ENCODE measurements at regions not wholly inside any gene's neighbourhood (a gene's known extent, or its start where the extent isn't known, plus 50 kb on each side); places are given as distances from the start of the nearest gene placed in this dataset.

GRCh38 chr4:159516556-159517140 lies 413.8 kb downstream of the RAPGEF2 start:
- H3K36me3 ChIP-seq, result no peaks in the 10 kb centered on the region
- no peak for ATAC-seq (ENCODE audit: insufficient number of reproducible peaks, low FRiP score, low read depth)
- no peaks in the 10 kb centered on the region for H3K27me3 ChIP-seq (replicated peaks; ENCODE audit: insufficient read depth)
- H3K4me1 ChIP-seq (ENCODE audit: control insufficient read depth in 1 of 2, low read depth in 2 of 2), result no peaks in the 10 kb centered on the region
- H3K4me3 ChIP-seq, result no peak overlapping the region
- TF ChIP-seq, protein P1, sequence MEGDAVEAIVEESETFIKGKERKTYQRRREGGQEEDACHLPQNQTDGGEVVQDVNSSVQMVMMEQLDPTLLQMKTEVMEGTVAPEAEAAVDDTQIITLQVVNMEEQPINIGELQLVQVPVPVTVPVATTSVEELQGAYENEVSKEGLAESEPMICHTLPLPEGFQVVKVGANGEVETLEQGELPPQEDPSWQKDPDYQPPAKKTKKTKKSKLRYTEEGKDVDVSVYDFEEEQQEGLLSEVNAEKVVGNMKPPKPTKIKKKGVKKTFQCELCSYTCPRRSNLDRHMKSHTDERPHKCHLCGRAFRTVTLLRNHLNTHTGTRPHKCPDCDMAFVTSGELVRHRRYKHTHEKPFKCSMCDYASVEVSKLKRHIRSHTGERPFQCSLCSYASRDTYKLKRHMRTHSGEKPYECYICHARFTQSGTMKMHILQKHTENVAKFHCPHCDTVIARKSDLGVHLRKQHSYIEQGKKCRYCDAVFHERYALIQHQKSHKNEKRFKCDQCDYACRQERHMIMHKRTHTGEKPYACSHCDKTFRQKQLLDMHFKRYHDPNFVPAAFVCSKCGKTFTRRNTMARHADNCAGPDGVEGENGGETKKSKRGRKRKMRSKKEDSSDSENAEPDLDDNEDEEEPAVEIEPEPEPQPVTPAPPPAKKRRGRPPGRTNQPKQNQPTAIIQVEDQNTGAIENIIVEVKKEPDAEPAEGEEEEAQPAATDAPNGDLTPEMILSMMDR (IDR thresholded peaks at IDR 0.05), result no peak
- no peaks in the 10 kb centered on the region for H3K9me3 ChIP-seq
- no peak overlapping the region for H3K27ac ChIP-seq
- no peak for DNase-seq (ENCODE audit: low spot score)

GRCh38 chr4:159520074-159520473 lies 417.2 kb downstream of the RAPGEF2 start:
- no peaks in the 10 kb centered on the region for H3K36me3 ChIP-seq
- TF ChIP-seq, protein P1 (IDR thresholded peaks at IDR 0.05), result no peak
- H3K4me3 ChIP-seq, result no peak overlapping the region
- H3K9me3 ChIP-seq, result no peaks in the 10 kb centered on the region
- no peak overlapping the region for H3K27ac ChIP-seq
- DNase-seq (ENCODE audit: low spot score), result no peak
- no peaks in the 10 kb centered on the region for H3K27me3 ChIP-seq (replicated peaks; ENCODE audit: insufficient read depth)
- no peaks in the 10 kb centered on the region for H3K4me1 ChIP-seq (ENCODE audit: control insufficient read depth in 1 of 2, low read depth in 2 of 2)
- ATAC-seq (ENCODE audit: insufficient number of reproducible peaks, low FRiP score, low read depth), result no peak

GRCh38 chr4:159526172-159526571 lies 423.3 kb downstream of the RAPGEF2 start:
- Histone ChIP-seq H3K36me3 (no peaks in the 10 kb centered on the region), H3K4me1 (ENCODE audit: control insufficient read depth in 1 of 2, low read depth in 2 of 2) (no peaks in the 10 kb centered on the region), H3K4me3 (no peak overlapping the region), H3K27ac (no peak overlapping the region), H3K27me3 (replicated peaks; ENCODE audit: insufficient read depth) (no peaks in the 10 kb centered on the region), H3K9me3 (no peaks in the 10 kb centered on the region)
- no peak for DNase-seq (ENCODE audit: low spot score)
- TF ChIP-seq, protein P1 (IDR thresholded peaks at IDR 0.05), result no peak
- ATAC-seq (ENCODE audit: insufficient number of reproducible peaks, low FRiP score, low read depth), result no peak

DNA sequence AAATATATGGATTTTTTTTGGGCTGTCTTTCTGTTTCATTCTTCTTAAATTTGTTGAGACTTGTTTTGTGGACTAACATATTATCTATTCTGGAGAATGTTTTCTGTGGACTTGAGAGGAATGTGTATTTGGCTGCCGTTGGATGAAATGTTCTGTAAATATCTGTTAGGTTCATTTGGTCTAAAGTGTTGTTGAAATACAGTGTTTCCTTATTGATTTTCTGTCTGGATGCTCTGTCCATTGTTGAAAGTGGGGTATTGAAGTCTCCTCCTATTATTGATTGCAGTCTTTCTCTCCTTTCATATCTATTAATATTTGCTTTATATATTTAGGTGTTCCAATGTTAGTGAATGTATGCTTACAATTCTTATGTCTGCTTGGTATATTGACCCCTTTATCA lies 431.8 kb downstream of the RAPGEF2 start:
- TF ChIP-seq, protein P1 (IDR thresholded peaks at IDR 0.05), result no peak
- Histone ChIP-seq H3K9me3 (peaks cover 2% of the 10 kb centered on the region), H3K4me3 (no peak overlapping the region), H3K4me1 (ENCODE audit: control insufficient read depth in 1 of 2, low read depth in 2 of 2) (no peaks in the 10 kb centered on the region), H3K27ac (no peak overlapping the region), H3K27me3 (replicated peaks; ENCODE audit: insufficient read depth) (no peaks in the 10 kb centered on the region), H3K36me3 (no peaks in the 10 kb centered on the region)
- ATAC-seq (ENCODE audit: insufficient number of reproducible peaks, low FRiP score, low read depth) (no peak), DNase-seq (ENCODE audit: low spot score) (no peak)

DNA sequence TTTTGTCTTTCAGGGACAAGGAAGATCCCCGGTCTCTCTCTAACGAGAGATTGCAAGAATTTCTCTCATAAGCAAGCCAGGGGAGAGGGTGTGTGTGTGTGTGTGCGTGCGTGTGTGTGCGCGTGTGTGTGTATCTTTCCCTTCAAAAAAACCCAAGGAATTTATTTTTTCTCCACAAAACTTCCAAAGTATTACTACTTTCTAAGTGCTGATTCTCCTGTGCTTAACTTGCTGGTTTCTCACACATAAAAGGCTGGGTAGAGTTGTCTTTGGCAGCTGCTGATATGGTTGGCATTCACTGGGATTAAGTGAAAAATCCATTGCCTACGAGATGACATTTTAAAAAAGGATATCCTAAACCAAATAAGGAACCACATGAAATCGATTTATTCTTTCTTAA lies 435.7 kb downstream of the RAPGEF2 start:
- DNase-seq (ENCODE audit: low spot score) (no peak), ATAC-seq (ENCODE audit: insufficient number of reproducible peaks, low FRiP score, low read depth) (no peak)
- Histone ChIP-seq H3K4me3 (no peak overlapping the region), H3K36me3 (no peaks in the 10 kb centered on the region), H3K9me3 (peaks cover 2% of the 10 kb centered on the region), H3K27me3 (replicated peaks; ENCODE audit: insufficient read depth) (no peaks in the 10 kb centered on the region), H3K4me1 (ENCODE audit: control insufficient read depth in 1 of 2, low read depth in 2 of 2) (no peaks in the 10 kb centered on the region), H3K27ac (no peak overlapping the region)
- TF ChIP-seq, protein P1 (IDR thresholded peaks at IDR 0.05), result no peak

All from thoracic aorta (tissue), 2 donors.